ENCODE measurements at regions not wholly inside any gene's neighbourhood (a gene's known extent, or its start where the extent isn't known, plus 50 kb on each side); places are given as distances from the start of the nearest gene placed in this dataset.
"Not testable (repeated sequence)": the region's sequence is repeated elsewhere in the genome, so short reads cannot be mapped to it uniquely, and the experiment has no call there.

DNA sequence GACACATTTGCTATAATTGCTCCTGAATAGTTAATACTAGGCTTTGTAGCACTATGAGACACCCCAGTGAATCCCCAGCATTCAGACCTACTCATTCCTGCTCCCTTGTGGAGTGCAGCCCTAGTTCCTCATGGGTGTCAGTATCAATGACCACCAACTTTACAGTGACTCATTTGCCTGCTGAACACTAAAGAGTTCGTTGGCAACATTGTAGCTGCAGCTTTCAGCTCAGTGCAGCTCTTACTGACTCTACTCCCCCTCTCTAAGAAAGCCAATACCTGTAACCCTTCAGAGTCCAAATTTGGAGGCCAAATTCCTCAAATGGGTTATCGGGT is 127.1 kb upstream of the MTPN start:
- Mint-ChIP-seq H3K27me3 (ENCODE audit: low read depth, poor library complexity) (no peaks in the 10 kb centered on the region), H3K27ac (no peak overlapping the region), H3K36me3 (ENCODE audit: low read depth) (peaks cover 4% of the 10 kb centered on the region), H3K4me3 (no peak overlapping the region), H3K4me1 (no peaks in the 10 kb centered on the region), H3K9me3 (peaks cover 40% of the 10 kb centered on the region)
- TF ChIP-seq, protein P1, sequence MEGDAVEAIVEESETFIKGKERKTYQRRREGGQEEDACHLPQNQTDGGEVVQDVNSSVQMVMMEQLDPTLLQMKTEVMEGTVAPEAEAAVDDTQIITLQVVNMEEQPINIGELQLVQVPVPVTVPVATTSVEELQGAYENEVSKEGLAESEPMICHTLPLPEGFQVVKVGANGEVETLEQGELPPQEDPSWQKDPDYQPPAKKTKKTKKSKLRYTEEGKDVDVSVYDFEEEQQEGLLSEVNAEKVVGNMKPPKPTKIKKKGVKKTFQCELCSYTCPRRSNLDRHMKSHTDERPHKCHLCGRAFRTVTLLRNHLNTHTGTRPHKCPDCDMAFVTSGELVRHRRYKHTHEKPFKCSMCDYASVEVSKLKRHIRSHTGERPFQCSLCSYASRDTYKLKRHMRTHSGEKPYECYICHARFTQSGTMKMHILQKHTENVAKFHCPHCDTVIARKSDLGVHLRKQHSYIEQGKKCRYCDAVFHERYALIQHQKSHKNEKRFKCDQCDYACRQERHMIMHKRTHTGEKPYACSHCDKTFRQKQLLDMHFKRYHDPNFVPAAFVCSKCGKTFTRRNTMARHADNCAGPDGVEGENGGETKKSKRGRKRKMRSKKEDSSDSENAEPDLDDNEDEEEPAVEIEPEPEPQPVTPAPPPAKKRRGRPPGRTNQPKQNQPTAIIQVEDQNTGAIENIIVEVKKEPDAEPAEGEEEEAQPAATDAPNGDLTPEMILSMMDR (IDR thresholded peaks at IDR 0.05), result no peak
- no peak for DNase-seq

DNA sequence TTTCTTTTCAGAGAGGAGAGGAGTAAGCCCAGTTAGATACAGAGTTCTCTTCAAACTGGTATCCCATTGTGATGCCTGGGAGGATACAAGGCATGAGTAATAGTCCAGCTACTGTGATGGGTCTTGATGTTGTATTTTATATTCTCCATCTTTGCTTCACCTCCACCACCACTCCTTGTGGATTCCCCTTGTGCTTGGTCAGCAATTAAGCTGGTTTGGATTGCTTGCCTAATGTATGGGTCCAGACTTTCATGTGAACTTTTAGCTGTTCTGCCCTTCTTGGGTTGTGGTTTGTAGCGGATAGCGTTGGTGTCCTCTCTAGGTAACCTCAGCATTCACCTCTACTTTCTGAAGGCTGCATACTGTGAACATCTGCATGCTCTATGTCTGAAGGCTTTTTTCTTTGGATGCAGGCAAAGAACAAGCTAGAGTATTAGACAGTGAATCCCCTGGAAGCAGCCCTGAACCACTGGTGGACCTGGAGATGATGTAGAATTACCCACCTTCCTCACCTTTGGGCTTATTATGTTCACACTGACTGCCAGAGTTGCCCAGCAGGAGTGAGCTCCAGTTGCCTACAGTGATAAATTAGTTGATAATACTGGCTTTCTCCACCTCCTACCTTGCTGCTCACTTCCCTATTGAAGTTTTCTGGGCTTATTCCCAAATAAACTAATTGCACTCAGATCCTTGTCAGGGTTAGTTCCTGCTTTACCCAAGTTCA is 126.5 kb upstream of the MTPN start:
- Mint-ChIP-seq H3K9me3 (peaks cover 39% of the 10 kb centered on the region), H3K27me3 (ENCODE audit: low read depth, poor library complexity) (no peaks in the 10 kb centered on the region), H3K4me1 (no peaks in the 10 kb centered on the region), H3K27ac (no peak overlapping the region), H3K4me3 (no peak overlapping the region), H3K36me3 (ENCODE audit: low read depth) (peaks cover 4% of the 10 kb centered on the region)
- no peak for DNase-seq
- TF ChIP-seq, protein P1 (IDR thresholded peaks at IDR 0.05), result no peak

DNA sequence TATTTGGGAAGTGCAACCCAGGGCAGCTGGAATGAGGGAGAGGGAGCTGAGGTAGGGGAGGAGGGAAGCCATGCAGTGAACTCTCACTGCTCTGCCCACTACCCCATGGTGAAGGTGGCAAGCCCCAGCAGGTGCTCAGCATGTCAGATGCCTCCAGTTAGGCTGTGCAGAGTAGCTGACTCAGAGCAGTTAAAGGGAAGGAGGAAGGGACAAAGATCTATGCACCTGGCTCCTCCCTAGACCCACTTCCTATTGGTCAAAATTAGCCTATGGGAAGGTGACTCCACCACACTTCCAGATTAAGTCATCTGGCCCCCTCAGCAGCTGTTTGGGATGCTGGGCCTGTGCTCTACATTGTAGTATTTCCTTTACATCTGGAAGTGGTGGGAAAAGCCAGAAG is 125.7 kb upstream of the MTPN start:
- no peak overlapping the region for H3K4me3 Mint-ChIP-seq

DNA sequence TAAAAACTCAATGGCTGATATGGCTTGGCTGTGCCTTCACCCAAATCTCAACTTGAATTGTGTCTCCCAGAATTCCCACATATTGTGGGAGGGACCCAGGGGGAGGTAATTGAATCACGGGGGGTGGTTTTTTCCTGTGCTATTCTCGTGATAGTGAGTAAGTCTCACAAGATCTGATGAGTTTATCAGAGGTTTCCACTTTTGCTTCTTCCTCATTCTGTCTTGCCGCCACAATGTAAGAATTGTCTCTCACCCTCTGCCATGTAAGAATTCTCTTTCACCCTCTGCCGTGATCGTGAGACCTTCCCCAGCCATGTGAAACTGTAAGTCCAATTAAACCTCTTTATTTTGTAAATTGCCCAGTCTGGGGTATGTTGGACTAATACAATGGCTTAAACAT is 115.6 kb upstream of the MTPN start:
- H3K4me1 Mint-ChIP-seq; H3K36me3 Mint-ChIP-seq (ENCODE audit: low read depth); H3K27me3 Mint-ChIP-seq (ENCODE audit: low read depth, poor library complexity); H3K27ac Mint-ChIP-seq; DNase-seq; H3K4me3 Mint-ChIP-seq: not testable (repeated sequence)
- H3K9me3 Mint-ChIP-seq, result peaks cover 19% of the 10 kb centered on the region

More for the DNA sequence above, 125.7 kb upstream of the MTPN start:
- TF ChIP-seq, protein P1 (IDR thresholded peaks at IDR 0.05), result no peak
- Mint-ChIP-seq H3K36me3 (ENCODE audit: low read depth) (peaks cover 4% of the 10 kb centered on the region), H3K27ac (no peak overlapping the region), H3K27me3 (ENCODE audit: low read depth, poor library complexity) (no peaks in the 10 kb centered on the region), H3K4me1 (no peaks in the 10 kb centered on the region), H3K9me3 (peaks cover 31% of the 10 kb centered on the region)
- no peak for DNase-seq

DNA sequence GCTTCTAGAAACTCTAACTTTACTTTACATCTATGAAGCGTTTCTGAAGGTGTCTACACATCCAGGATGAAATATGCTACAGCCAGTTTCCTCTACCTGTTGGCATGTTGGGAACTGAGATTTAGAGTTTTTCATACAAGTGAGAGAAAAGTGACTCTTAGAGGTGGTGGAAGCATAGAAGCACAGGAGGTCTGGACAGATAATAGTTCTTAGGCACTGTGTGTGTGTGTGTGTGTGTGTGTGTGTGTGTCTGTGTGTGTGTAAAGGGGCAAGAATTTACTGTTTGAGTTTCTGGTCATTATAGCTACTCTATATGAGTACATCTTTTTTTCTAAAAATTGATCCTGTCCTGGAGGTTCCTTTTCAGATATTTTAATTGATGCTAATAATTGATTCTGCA is 110.7 kb upstream of the MTPN start:
- DNase-seq, result no peak
- Mint-ChIP-seq H3K4me1 (no peaks in the 10 kb centered on the region), H3K9me3 (peaks cover 7% of the 10 kb centered on the region), H3K4me3 (no peak overlapping the region), H3K36me3 (ENCODE audit: low read depth) (no peaks in the 10 kb centered on the region), H3K27me3 (ENCODE audit: low read depth, poor library complexity) (peaks cover 6% of the 10 kb centered on the region), H3K27ac (no peak overlapping the region)
- TF ChIP-seq, protein P1 (IDR thresholded peaks at IDR 0.05), result no peak

DNA sequence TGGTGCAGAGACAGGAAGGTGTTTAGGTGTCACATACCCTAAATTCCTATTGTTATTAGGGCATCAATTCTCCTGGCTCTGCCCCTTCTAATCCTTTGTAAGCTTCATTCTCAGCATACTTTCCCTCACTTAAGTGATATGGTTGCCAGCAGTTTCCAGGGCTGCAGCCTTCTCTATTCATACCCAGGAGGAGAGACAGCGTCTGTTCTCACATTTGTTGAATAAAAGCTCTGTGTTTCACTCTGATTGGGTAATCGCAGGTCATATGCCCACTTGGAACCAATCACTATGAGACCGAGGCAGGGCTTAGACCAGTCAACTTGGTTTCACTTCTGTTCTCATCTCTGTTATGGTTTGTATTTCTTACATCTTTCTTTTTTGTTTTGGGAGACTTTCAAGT is 109.6 kb upstream of the MTPN start:
- DNase-seq, result no peak
- H3K27me3 Mint-ChIP-seq (ENCODE audit: low read depth, poor library complexity), result peaks cover 6% of the 10 kb centered on the region
- TF ChIP-seq, protein P1 (IDR thresholded peaks at IDR 0.05), result no peak
- no peaks in the 10 kb centered on the region for H3K9me3 Mint-ChIP-seq
- no peaks in the 10 kb centered on the region for H3K36me3 Mint-ChIP-seq (ENCODE audit: low read depth)
- no peak overlapping the region for H3K27ac Mint-ChIP-seq
- H3K4me3 Mint-ChIP-seq, result no peak overlapping the region
- H3K4me1 Mint-ChIP-seq, result no peaks in the 10 kb centered on the region
